ENCODE measurements at regions not wholly inside any gene's neighbourhood (a gene's known extent, or its start where the extent isn't known, plus 50 kb on each side); places are given as distances from the start of the nearest gene placed in this dataset.

GRCh38 chr5:12230659-12231058 is 326.4 kb upstream of the CTNND2 start:
- TF ChIP-seq SUZ12 (IDR thresholded peaks at IDR 0.05; ENCODE audit: extremely low read depth, insufficient read depth, insufficient read length) (no peak), YY1 (IDR thresholded peaks at IDR 0.05; ENCODE audit: insufficient read depth, insufficient read length) (no peak)

Measured in NT2/D1 (cell line).